ENCODE measurements at regions not wholly inside any gene's neighbourhood (a gene's known extent, or its start where the extent isn't known, plus 50 kb on each side); places are given as distances from the start of the nearest gene placed in this dataset.

- TF ChIP-seq, protein P1, sequence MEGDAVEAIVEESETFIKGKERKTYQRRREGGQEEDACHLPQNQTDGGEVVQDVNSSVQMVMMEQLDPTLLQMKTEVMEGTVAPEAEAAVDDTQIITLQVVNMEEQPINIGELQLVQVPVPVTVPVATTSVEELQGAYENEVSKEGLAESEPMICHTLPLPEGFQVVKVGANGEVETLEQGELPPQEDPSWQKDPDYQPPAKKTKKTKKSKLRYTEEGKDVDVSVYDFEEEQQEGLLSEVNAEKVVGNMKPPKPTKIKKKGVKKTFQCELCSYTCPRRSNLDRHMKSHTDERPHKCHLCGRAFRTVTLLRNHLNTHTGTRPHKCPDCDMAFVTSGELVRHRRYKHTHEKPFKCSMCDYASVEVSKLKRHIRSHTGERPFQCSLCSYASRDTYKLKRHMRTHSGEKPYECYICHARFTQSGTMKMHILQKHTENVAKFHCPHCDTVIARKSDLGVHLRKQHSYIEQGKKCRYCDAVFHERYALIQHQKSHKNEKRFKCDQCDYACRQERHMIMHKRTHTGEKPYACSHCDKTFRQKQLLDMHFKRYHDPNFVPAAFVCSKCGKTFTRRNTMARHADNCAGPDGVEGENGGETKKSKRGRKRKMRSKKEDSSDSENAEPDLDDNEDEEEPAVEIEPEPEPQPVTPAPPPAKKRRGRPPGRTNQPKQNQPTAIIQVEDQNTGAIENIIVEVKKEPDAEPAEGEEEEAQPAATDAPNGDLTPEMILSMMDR (optimal IDR thresholded peaks at IDR 0.05 in 1 of 3, IDR thresholded peaks at IDR 0.05 in 1 of 3, conservative IDR thresholded peaks at IDR 0.05 in 1 of 3; ENCODE audit: extremely low read depth in 1 of 3, insufficient read depth in 2 of 3, low read length in 3 of 3) = no peak
- no peak for TF ChIP-seq EZH2 (IDR thresholded peaks at IDR 0.05; ENCODE audit: low read length)
Measured at GRCh38 chr15:80317389-80318182, 65.6 kb upstream of the CTXND1 start.
